Astrocyte (in vitro differentiated cells and primary cell): ENCODE measurements at regions not wholly inside any gene's neighbourhood (a gene's known extent, or its start where the extent isn't known, plus 50 kb on each side); places are given as distances from the start of the nearest gene placed in this dataset.

ENCODE experiments used
- DNase-seq: peaks from one replicate; pipeline ENCODE4 v3.0.0-alpha.2; 2010; ENCODE audit warnings: low read depth
- FAIRE-seq: peaks from 2 replicates; lab custom pipeline; 2011; peaks lifted over from hg19 to GRCh38; lab: Jason Lieb, UNC
- H2AFZ ChIP-seq: 2 replicates; pipeline ENCODE4 v1.6.0; 2012; ENCODE audit warnings: low read depth, low read length, inconsistent platforms
- H3K27ac ChIP-seq: 2 replicates; pipeline ENCODE4 v1.5.1; 2011; ENCODE audit warnings: low read depth, low read length, inconsistent platforms
- H3K27me3 ChIP-seq: 2 replicates; pipeline ENCODE4 v1.6.0; 2011; ENCODE audit warnings: low read length, inconsistent platforms; ENCODE audit not compliant: insufficient read depth
- H3K36me3 ChIP-seq: 2 replicates; pipeline ENCODE4 v1.5.1; 2011; ENCODE audit warnings: low read length, inconsistent platforms; ENCODE audit not compliant: insufficient read depth
- H3K4me1 ChIP-seq: 2 replicates; pipeline ENCODE4 v1.5.1; 2011; ENCODE audit warnings: low read length, inconsistent platforms; ENCODE audit not compliant: insufficient read depth
- H3K4me2 ChIP-seq: 2 replicates; pipeline ENCODE4 v1.6.0; 2012; ENCODE audit warnings: low read length, inconsistent platforms
- H3K4me3 ChIP-seq: 2 replicates; pipeline ENCODE4 v1.5.1; 2011; ENCODE audit warnings: low read depth, mild to moderate bottlenecking, low read length, inconsistent platforms; ENCODE audit not compliant: insufficient read depth
- H3K79me2 ChIP-seq: 2 replicates; pipeline ENCODE4 v1.6.0; 2012; ENCODE audit warnings: mild to moderate bottlenecking, low read length, inconsistent platforms; ENCODE audit not compliant: insufficient read depth
- H3K9ac ChIP-seq: 2 replicates; pipeline ENCODE4 v1.6.0; 2012; ENCODE audit warnings: mild to moderate bottlenecking, low read length, inconsistent platforms
- H3K9me3 ChIP-seq: 2 replicates; pipeline ENCODE4 v1.5.1; 2012; ENCODE audit warnings: low read depth, mild to moderate bottlenecking, low read length, inconsistent platforms; ENCODE audit not compliant: insufficient read depth
- H4K20me1 ChIP-seq: 2 replicates; pipeline ENCODE4 v1.6.0; 2012; ENCODE audit warnings: low read length, inconsistent platforms; ENCODE audit not compliant: insufficient read depth
- H3K27ac Mint-ChIP-seq: one replicate; pipeline ENCODE4 v1.8.0; 2021; ENCODE audit warnings: mild to moderate bottlenecking, mixed read lengths; ENCODE audit not compliant: unreplicated experiment
- H3K27me3 Mint-ChIP-seq: one replicate; pipeline ENCODE4 v1.8.0; 2021; ENCODE audit warnings: low read depth, mixed read lengths; ENCODE audit not compliant: unreplicated experiment
- H3K36me3 Mint-ChIP-seq: one replicate; pipeline ENCODE4 v1.8.0; 2021; ENCODE audit warnings: low read depth, mixed read lengths; ENCODE audit not compliant: unreplicated experiment
- H3K4me1 Mint-ChIP-seq: one replicate; pipeline ENCODE4 v1.8.0; 2021; ENCODE audit warnings: low read depth, mixed read lengths; ENCODE audit not compliant: unreplicated experiment
- H3K4me3 Mint-ChIP-seq: one replicate; pipeline ENCODE4 v1.8.0; 2021; ENCODE audit warnings: mild to moderate bottlenecking, moderate library complexity, mixed read lengths; ENCODE audit not compliant: unreplicated experiment
- H3K9me3 Mint-ChIP-seq: one replicate; pipeline ENCODE4 v1.8.0; 2021; ENCODE audit warnings: mild to moderate bottlenecking, mixed read lengths; ENCODE audit not compliant: unreplicated experiment
- CTCF ChIP-seq: IDR thresholded peaks from 2 replicates; pipeline ENCODE4 v1.5.1; 2011; ENCODE audit warnings: low read depth, mild to moderate bottlenecking, inconsistent platforms, low read length, moderate library complexity; ENCODE audit not compliant: insufficient read depth
- EZH2 ChIP-seq: IDR thresholded peaks from 2 replicates; pipeline ENCODE4 v1.6.1; 2012; ENCODE audit warnings: mild to moderate bottlenecking, low read length, inconsistent platforms; ENCODE audit not compliant: insufficient read depth

- TF ChIP-seq CTCF (no peak), EZH2 (no peak)
- no peaks in the 10 kb centered on the region for H3K27me3 ChIP-seq
- DNase-seq, result no peak
- H3K9me3 ChIP-seq, result no peaks in the 10 kb centered on the region
- no peaks in the 10 kb centered on the region for H3K36me3 Mint-ChIP-seq
- H3K4me2 ChIP-seq, result no peak overlapping the region
- FAIRE-seq, result no peak
- no peak overlapping the region for H3K27ac ChIP-seq
- no peak overlapping the region for H3K9ac ChIP-seq
- no peaks in the 10 kb centered on the region for H3K27me3 Mint-ChIP-seq
- H2AFZ ChIP-seq, result no peak overlapping the region
- no peaks in the 10 kb centered on the region for H4K20me1 ChIP-seq
- H3K4me3 ChIP-seq, result no peak overlapping the region
- peaks cover 9% of the 10 kb centered on the region for H3K4me1 Mint-ChIP-seq
- no peaks in the 10 kb centered on the region for H3K36me3 ChIP-seq
- H3K27ac Mint-ChIP-seq, result no peak overlapping the region
- peaks cover 10% of the 10 kb centered on the region for H3K9me3 Mint-ChIP-seq
- no peak overlapping the region for H3K4me3 Mint-ChIP-seq
- peaks cover 3% of the 10 kb centered on the region for H3K4me1 ChIP-seq
- no peaks in the 10 kb centered on the region for H3K79me2 ChIP-seq
Observed at GRCh38 chr13:48783695-48784230, 130.0 kb downstream of the CYSLTR2 start.

GRCh38 chr13:48784916-48785548 lies 131.3 kb downstream of the CYSLTR2 start:
- Histone ChIP-seq H3K36me3 (no peaks in the 10 kb centered on the region), H3K27ac (no peak overlapping the region), H3K4me1 (peaks cover 3% of the 10 kb centered on the region), H3K9ac (no peak overlapping the region), H3K9me3 (no peaks in the 10 kb centered on the region), H4K20me1 (no peaks in the 10 kb centered on the region), H2AFZ (no peak overlapping the region), H3K79me2 (no peaks in the 10 kb centered on the region), H3K4me2 (no peak overlapping the region), H3K27me3 (no peaks in the 10 kb centered on the region), H3K4me3 (no peak overlapping the region)
- no peak overlapping the region for H3K4me3 Mint-ChIP-seq
- H3K9me3 Mint-ChIP-seq, result peaks cover 10% of the 10 kb centered on the region
- FAIRE-seq (peak; percentile 5), DNase-seq (peak; percentile 64)
- no peak for TF ChIP-seq CTCF
- no peak for TF ChIP-seq EZH2
- peaks cover 9% of the 10 kb centered on the region for H3K4me1 Mint-ChIP-seq
- no peaks in the 10 kb centered on the region for H3K36me3 Mint-ChIP-seq
- no peak overlapping the region for H3K27ac Mint-ChIP-seq
- H3K27me3 Mint-ChIP-seq, result no peaks in the 10 kb centered on the region

- H3K27ac ChIP-seq, result no peak overlapping the region
- Mint-ChIP-seq H3K27ac (no peak overlapping the region), H3K4me3 (no peak overlapping the region), H3K36me3 (no peaks in the 10 kb centered on the region), H3K4me1 (peaks cover 17% of the 10 kb centered on the region), H3K27me3 (no peaks in the 10 kb centered on the region), H3K9me3 (peaks cover 10% of the 10 kb centered on the region)
- H4K20me1 ChIP-seq, result no peaks in the 10 kb centered on the region
- no peak overlapping the region for H3K9ac ChIP-seq
- no peaks in the 10 kb centered on the region for H3K36me3 ChIP-seq
- H3K4me1 ChIP-seq, result peaks cover 13% of the 10 kb centered on the region
- H3K27me3 ChIP-seq, result no peaks in the 10 kb centered on the region
- H3K9me3 ChIP-seq, result no peaks in the 10 kb centered on the region
- no peak for TF ChIP-seq CTCF
- no peak for TF ChIP-seq EZH2
- DNase-seq (no peak), FAIRE-seq (no peak)
- no peak overlapping the region for H3K4me2 ChIP-seq
- no peaks in the 10 kb centered on the region for H3K79me2 ChIP-seq
- H3K4me3 ChIP-seq, result no peak overlapping the region
- no peak overlapping the region for H2AFZ ChIP-seq
Observed at GRCh38 chr13:48790199-48790598, 136.5 kb downstream of the CYSLTR2 start.
